ENCODE measurements at regions not wholly inside any gene's neighbourhood (a gene's known extent, or its start where the extent isn't known, plus 50 kb on each side); places are given as distances from the start of the nearest gene placed in this dataset.
"Not testable (repeated sequence)": the region's sequence is repeated elsewhere in the genome, so short reads cannot be mapped to it uniquely, and the experiment has no call there.

- H3K4me1 Mint-ChIP-seq, result no peaks in the 10 kb centered on the region
- H3K9me3 Mint-ChIP-seq, result no peaks in the 10 kb centered on the region
- no peak overlapping the region for H3K4me3 Mint-ChIP-seq
- ATAC-seq (replicated peaks), result no peak
- H3K27ac Mint-ChIP-seq, result no peak overlapping the region
- H3K27me3 Mint-ChIP-seq, result no peaks in the 10 kb centered on the region
- no peaks in the 10 kb centered on the region for H3K36me3 Mint-ChIP-seq (ENCODE audit: low read depth)
Measured at GRCh38 chr18:78792736-78793135, 186.9 kb upstream of the SALL3 start.

- Mint-ChIP-seq H3K27me3 (no peaks in the 10 kb centered on the region), H3K4me1 (no peaks in the 10 kb centered on the region), H3K4me3 (no peak overlapping the region), H3K36me3 (ENCODE audit: low read depth) (no peaks in the 10 kb centered on the region), H3K9me3 (no peaks in the 10 kb centered on the region), H3K27ac (no peak overlapping the region)
- ATAC-seq (replicated peaks), result no peak
Measured at GRCh38 chr18:78793313-78794070, 186.1 kb upstream of the SALL3 start.

GRCh38 chr18:78794071-78794430 lies 185.6 kb upstream of the SALL3 start:
- Mint-ChIP-seq H3K27ac (no peak overlapping the region), H3K27me3 (no peaks in the 10 kb centered on the region), H3K4me1 (no peaks in the 10 kb centered on the region), H3K4me3 (no peak overlapping the region), H3K9me3 (no peaks in the 10 kb centered on the region), H3K36me3 (ENCODE audit: low read depth) (no peaks in the 10 kb centered on the region)
- no peak for ATAC-seq (replicated peaks)

GRCh38 chr18:78796693-78797455 lies 182.7 kb upstream of the SALL3 start:
- Mint-ChIP-seq H3K27me3 (peaks cover 2% of the 10 kb centered on the region), H3K9me3 (peaks cover 3% of the 10 kb centered on the region), H3K27ac (no peak overlapping the region), H3K36me3 (ENCODE audit: low read depth) (no peaks in the 10 kb centered on the region), H3K4me1 (no peaks in the 10 kb centered on the region), H3K4me3 (no peak overlapping the region)
- ATAC-seq (replicated peaks), result no peak

GRCh38 chr18:78797499-78797898 lies 182.1 kb upstream of the SALL3 start:
- H3K9me3 Mint-ChIP-seq, result peaks cover 3% of the 10 kb centered on the region
- H3K4me3 Mint-ChIP-seq, result no peak overlapping the region
- peaks cover 3% of the 10 kb centered on the region for H3K27me3 Mint-ChIP-seq
- H3K27ac Mint-ChIP-seq, result no peak overlapping the region
- ATAC-seq (replicated peaks), result no peak
- H3K4me1 Mint-ChIP-seq, result no peaks in the 10 kb centered on the region
- H3K36me3 Mint-ChIP-seq (ENCODE audit: low read depth), result no peaks in the 10 kb centered on the region

- Mint-ChIP-seq H3K4me1 (no peaks in the 10 kb centered on the region), H3K9me3 (peaks cover 3% of the 10 kb centered on the region), H3K27ac (no peak overlapping the region), H3K4me3 (no peak overlapping the region), H3K27me3 (peaks cover 3% of the 10 kb centered on the region), H3K36me3 (ENCODE audit: low read depth) (no peaks in the 10 kb centered on the region)
- no peak for ATAC-seq (replicated peaks)
Measured at GRCh38 chr18:78798402-78799175, 181.0 kb upstream of the SALL3 start.

- no peak for ATAC-seq (replicated peaks)
- H3K27ac Mint-ChIP-seq, result no peak overlapping the region
- no peak overlapping the region for H3K4me3 Mint-ChIP-seq
- H3K9me3 Mint-ChIP-seq, result peaks cover 3% of the 10 kb centered on the region
- no peaks in the 10 kb centered on the region for H3K4me1 Mint-ChIP-seq
- peaks cover 3% of the 10 kb centered on the region for H3K27me3 Mint-ChIP-seq
- H3K36me3 Mint-ChIP-seq (ENCODE audit: low read depth), result no peaks in the 10 kb centered on the region
Measured at GRCh38 chr18:78799382-78800089, 180.1 kb upstream of the SALL3 start.

GRCh38 chr18:78800102-78800851 lies 179.3 kb upstream of the SALL3 start:
- not testable (repeated sequence) for H3K27me3 Mint-ChIP-seq; H3K4me1 Mint-ChIP-seq; H3K9me3 Mint-ChIP-seq; ATAC-seq (replicated peaks); H3K36me3 Mint-ChIP-seq (ENCODE audit: low read depth); H3K27ac Mint-ChIP-seq; H3K4me3 Mint-ChIP-seq

GRCh38 chr18:78801011-78801410 lies 178.6 kb upstream of the SALL3 start:
- peaks cover 3% of the 10 kb centered on the region for H3K9me3 Mint-ChIP-seq
- H3K27me3 Mint-ChIP-seq, result peaks cover 7% of the 10 kb centered on the region
- no peak overlapping the region for H3K4me3 Mint-ChIP-seq
- ATAC-seq (replicated peaks), result no peak
- no peaks in the 10 kb centered on the region for H3K4me1 Mint-ChIP-seq
- no peaks in the 10 kb centered on the region for H3K36me3 Mint-ChIP-seq (ENCODE audit: low read depth)
- no peak overlapping the region for H3K27ac Mint-ChIP-seq

- no peak for ATAC-seq (replicated peaks)
- peaks cover 3% of the 10 kb centered on the region for H3K9me3 Mint-ChIP-seq
- no peak overlapping the region for H3K27ac Mint-ChIP-seq
- no peak overlapping the region for H3K4me3 Mint-ChIP-seq
- peaks cover 7% of the 10 kb centered on the region for H3K27me3 Mint-ChIP-seq
- no peaks in the 10 kb centered on the region for H3K36me3 Mint-ChIP-seq (ENCODE audit: low read depth)
- no peaks in the 10 kb centered on the region for H3K4me1 Mint-ChIP-seq
Measured at GRCh38 chr18:78803104-78803503, 176.5 kb upstream of the SALL3 start.

- no peaks in the 10 kb centered on the region for H3K36me3 Mint-ChIP-seq (ENCODE audit: low read depth)
- H3K4me1 Mint-ChIP-seq, result no peaks in the 10 kb centered on the region
- ATAC-seq (replicated peaks), result no peak
- H3K9me3 Mint-ChIP-seq, result peaks cover 2% of the 10 kb centered on the region
- H3K27me3 Mint-ChIP-seq, result peaks cover 7% of the 10 kb centered on the region
- no peak overlapping the region for H3K4me3 Mint-ChIP-seq
- H3K27ac Mint-ChIP-seq, result no peak overlapping the region
Measured at GRCh38 chr18:78804206-78805030, 175.2 kb upstream of the SALL3 start.

GRCh38 chr18:78805840-78806239 lies 173.8 kb upstream of the SALL3 start:
- peaks cover 4% of the 10 kb centered on the region for H3K9me3 Mint-ChIP-seq
- peaks cover 7% of the 10 kb centered on the region for H3K27me3 Mint-ChIP-seq
- no peaks in the 10 kb centered on the region for H3K36me3 Mint-ChIP-seq (ENCODE audit: low read depth)
- no peak overlapping the region for H3K4me3 Mint-ChIP-seq
- no peak overlapping the region for H3K27ac Mint-ChIP-seq
- ATAC-seq (replicated peaks), result no peak
- peaks cover 4% of the 10 kb centered on the region for H3K4me1 Mint-ChIP-seq

GRCh38 chr18:78807668-78808067 lies 171.9 kb upstream of the SALL3 start:
- ATAC-seq (replicated peaks), result no peak
- Mint-ChIP-seq H3K36me3 (ENCODE audit: low read depth) (no peaks in the 10 kb centered on the region), H3K9me3 (peaks cover 4% of the 10 kb centered on the region), H3K27me3 (peaks cover 6% of the 10 kb centered on the region), H3K4me1 (peaks cover 4% of the 10 kb centered on the region), H3K4me3 (no peak overlapping the region), H3K27ac (no peak overlapping the region)

Measured in activated T-helper 17 cell treated with anti-CD3 and anti-CD28 coated beads, Interleukin-2, amount 50 U/mL, for 72 hours (primary cell).